ENCODE measurements at regions not wholly inside any gene's neighbourhood (a gene's known extent, or its start where the extent isn't known, plus 50 kb on each side); places are given as distances from the start of the nearest gene placed in this dataset.
"Not testable (repeated sequence)": the region's sequence is repeated elsewhere in the genome, so short reads cannot be mapped to it uniquely, and the experiment has no call there.

DNA sequence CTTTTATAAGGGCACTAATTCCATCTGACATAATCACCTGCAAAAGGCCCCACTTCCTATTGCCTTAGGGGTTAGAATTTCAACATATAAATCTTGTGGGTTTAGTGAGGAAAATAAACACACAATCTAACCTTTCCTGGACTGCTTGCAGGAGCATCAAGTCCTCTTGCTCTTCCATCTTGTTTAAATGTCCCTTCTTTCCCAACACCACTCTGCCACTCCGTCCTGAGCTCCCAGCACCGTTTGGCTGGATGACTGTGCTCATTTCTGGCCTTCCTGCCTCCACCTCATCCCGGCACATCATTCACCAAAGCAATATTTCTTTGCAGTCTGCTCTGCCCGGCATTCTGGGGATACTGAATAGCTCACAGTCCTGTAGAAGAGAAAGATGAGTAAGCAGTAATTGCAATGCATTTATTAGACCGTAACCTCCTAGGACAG is 247.8 kb downstream of the BCL2 start:
- no peak for DNase-seq

DNA sequence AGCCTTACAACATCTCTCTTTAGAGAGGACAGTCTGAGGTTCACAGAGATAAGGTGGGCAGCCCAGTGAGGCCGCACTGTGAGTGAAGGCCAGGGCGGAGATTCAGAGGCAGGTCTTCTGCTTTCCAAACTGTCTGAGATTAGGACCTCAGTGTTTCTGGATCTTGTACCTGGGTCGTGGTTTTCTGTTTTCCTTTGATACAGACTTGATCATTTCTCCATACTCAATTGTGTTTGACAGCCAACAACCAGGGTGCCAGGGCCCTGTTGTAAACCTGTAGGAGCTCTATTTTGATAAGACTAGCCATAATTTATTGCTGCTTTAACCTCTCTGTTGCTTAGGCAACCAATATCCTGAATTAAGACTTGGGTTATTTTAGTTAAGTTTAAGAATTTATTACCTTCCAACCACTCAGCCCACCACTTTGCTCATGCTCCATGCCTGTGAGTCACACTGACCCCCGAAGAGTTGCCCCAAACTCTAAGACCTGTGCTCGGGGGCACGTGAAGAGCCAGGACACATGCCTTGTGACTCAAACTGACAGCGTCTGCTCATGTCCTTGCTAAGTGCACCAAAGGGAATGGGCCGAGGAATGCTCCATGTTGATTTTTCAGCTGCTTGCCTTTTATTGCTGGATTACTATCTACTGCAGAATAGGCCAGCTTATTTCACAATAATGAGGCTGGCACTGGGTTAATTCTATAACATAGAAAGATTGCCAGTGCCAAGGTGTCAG is 248.6 kb downstream of the BCL2 start:
- no peak for DNase-seq

DNA sequence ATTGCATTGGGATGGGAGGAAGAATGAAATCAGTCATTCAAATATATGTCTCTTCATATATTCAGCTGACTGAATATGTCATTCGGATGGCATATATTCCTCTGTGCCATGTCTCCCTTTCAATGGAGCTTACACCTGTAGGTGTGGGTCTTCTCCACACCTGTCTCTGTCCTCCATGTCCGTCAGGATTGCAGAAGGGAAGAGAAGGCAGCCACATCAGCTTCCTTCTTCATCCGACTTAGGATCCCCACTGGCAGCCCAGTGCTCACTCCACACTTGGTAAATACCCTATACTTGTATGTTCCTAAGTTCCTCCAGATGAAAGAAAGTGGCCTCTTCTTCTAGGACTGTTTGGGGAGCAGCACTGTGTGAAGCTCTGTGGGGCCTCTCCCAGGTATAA is 250.1 kb downstream of the BCL2 start:
- DNase-seq = no peak

DNA sequence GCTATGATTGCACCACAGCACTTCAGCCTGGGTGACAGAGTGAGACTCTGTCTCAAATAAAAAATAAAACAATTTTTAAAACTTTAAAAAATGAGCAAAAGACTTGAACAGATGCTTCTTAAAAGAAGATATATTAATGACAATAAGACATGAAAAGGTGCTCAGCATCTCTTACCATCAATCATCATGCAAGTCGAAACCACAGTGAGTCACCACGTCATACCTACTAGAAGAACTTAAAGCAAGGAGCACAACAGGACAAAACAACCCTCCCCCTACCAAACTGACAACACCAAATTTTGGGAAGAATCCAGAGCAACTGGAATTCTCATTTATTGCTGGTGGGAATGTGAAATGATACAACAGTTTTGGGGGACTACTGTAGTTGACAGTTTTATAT is 251.6 kb downstream of the BCL2 start:
- no peak for DNase-seq

DNA sequence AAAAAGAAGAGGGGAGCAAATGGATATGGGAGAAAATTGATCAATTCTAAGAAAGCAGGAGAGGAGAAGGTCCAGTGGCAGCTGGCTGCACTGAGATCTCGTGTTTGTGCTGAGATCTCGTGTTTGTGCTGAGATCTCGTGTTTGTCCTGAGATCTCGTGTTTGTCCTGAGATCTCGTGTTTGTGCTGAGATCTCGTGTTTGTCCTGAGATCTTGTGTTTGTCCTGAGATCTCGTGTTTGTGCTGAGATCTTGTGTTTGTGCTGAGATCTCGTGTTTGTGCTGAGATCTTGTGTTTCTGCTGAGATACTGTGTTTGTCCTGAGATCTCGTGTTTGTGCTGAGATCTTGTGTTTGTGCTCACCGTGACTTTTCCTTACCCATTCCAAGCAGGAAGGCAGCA is 254.4 kb downstream of the BCL2 start:
- no peak for DNase-seq

DNA sequence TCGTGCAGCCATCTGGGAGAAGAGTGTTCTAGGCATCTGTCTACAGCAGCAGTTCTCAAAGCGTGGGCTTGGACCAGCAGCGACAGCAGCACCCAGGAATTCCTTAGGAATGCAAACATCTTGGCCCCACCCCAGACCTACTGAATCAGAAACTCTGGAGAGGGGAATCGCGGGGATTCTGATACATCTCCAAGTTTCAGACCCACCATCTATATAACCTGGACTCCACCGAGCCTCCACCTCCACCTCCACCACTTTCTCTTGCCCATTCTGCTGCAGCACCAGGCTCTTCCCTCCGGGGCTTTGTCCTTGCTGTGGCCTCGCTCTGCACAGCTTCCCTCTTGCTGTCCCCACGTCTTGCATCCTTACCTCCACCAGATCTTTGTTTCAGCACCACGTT is 256.4 kb downstream of the BCL2 start:
- no peak for DNase-seq

DNA sequence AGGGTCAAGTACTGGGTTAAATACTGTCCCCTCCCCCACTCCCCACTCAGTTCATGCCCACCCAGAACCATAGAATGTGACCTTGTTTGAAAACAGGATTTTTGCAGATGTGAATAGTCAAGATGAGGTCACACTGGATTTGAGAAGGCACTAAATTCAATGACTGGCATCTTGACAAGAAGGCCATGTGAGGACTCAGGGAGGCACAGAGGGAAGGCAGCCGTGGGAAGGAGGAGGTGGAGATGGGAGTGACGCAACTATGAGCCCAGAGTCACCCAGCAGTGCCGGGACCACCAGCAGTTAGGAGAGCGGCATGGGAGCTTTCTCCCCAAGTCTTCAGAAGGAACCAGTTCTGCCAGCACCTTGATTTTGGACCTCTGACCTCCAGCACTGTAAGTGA is 257.3 kb downstream of the BCL2 start:
- DNase-seq = no peak

DNA sequence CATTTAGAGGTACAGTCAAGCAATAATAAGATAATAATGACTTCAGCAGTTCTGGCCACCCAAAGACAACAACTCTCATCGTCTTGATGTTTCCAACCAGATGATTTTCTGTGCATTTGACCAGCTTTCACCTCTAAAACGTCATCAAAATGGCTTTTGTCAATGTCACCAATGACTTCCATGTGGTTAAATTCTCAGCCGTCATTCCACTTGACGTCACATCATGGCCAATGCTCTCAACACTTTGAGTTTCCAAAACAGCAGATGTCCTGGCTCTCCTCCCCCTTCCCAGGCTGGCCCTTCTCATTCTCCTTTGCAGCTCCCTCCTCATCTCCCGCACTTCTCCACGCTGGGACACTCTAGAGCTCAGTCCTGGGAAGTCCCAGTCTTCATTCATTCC is 258.3 kb downstream of the BCL2 start:
- no peak for DNase-seq

DNA sequence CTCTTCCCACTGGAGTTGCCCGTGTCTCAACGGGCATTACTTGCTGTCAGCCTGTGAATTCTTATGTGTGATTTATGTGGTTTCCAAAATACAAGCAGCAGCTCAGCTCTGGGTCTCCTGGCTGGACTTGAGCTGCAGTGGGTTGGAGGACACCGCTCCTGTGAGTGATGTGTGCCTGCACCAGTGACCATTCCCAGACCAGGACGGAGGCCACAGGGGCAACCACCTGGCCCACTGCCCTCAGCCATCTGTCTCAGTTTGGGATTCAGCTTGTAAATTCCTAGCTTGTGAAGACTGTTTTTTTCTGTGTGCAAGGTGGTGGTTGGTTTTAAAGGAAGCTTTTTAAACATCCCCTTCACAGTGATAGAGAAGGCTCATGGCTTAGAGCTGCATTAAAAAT is 261.0 kb downstream of the BCL2 start:
- DNase-seq = no peak

DNA sequence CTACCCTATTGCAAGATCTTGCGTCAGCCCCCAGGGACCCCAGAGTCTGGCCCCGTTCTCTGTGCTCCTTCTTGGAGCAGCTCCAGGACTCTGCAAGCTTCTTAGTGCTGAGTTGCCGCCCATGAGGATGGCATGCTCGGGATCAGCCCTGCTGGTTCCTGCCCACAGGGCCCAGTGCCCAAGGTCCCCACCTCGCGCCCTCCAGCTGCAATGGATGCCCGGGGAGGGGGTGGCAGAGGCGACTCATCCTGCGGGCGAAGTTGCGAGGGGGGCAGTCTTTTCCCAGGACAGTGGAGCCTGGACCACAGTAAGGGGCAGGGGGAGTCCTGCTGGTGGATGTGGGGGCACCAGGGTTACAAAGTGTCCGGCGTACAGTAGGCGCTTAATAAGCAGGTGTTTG is 261.9 kb downstream of the BCL2 start:
- no peak for DNase-seq

DNA sequence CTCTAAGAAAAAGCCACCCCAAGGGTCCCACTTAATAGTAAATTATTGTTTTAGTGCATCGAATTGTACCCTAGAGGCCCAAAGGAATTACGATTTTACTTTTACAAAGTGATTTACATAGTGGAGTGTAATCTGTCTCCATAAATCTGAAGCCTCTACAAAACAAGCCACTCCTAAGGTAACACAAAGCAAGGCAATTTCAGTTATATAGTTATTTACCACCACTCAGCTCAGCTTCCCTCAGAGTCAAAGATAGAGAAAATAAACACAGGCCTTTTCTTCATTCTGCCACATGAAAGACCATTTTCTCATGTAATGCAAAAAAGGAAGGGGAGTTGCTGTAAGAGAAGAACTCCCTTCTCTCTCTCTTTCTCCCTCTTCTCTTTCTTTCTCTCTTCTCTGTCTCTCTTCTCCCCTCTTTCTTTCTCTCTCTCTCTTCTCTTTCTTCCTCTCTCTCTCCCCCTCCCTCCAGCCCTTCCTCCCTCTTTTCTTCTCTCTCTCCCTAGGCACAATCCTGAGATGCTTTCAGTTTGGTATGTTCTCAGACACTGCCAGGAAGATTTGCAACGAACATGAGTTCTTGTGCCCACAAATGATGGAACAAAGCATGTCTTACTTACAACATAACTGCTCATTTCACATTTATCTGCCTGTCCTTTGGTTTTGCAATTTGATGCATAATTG is 264.5 kb downstream of the BCL2 start:
- no peak for DNase-seq

DNA sequence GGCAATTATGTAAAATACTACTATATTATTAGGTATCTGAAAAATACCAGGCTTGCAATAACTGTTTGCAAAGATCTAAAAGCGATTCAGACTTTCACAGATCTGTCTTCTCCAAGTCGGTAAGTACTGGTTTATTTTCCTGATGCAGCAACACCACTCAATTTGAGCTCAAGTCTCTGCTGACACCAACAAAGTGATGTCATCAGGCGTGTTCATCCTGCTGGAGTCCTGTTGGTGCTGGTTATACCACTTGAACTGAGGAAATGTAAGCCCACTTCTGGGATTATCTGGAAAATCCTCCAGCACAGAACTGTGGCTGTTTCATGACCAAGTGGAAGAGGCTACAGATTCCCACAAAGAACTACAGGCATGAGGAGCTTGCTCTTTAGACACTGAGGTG is 267.6 kb downstream of the BCL2 start:
- DNase-seq = no peak

DNA sequence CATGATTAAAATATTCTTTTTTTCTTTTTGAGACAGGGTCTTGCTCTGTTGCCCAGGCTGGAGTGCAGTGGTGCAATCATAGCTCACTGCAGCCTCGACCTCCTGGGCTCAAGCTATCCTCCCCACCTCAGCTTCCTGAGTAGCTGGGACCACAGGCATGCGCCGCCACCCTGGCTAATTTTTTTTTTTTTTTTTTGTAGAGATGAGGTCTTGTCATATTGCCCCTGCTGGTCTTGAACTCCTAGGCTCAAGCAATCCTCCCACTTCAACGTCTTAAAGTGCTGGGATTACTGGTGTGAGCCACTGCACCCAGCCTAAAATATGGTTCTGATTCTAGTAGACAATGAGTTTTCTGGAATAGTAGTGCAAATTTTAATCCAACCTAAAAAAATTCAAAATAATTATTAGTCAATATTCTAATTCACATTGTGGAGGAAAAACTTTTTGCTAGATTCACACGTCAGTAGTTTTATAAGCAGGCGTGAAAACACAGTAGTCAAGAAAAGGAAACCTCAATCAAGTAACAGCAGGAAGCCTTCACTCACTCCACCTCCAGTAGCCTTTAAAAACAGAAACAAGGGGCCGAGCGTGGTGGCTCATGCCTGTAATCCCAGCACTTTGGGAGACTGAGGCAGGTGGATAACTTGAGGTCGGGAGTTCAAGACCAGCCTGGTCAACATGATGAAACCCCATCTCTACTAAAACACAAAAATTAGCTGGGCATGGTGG is 268.7 kb downstream of the BCL2 start:
- DNase-seq = not testable (repeated sequence)

DNA sequence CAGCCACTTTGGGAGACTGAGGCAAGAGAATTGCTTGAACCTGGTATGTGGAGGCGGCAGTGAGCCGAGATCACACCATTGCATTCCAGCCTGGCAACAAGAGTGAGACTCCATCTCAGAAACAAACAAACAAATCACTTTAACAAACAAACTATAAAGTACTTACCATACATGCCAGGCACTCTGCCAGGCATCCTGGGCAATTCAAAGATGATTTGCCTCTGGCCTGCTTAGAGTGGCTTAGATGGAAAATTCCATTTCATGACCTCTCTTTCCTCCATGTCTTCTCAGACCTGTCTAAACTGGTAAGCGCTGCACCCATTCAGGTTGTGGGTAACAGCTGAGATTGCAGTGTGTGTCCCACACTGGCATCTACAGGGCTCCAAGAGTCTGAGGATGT is 273.2 kb downstream of the BCL2 start:
- DNase-seq = peak; percentile 15

DNA sequence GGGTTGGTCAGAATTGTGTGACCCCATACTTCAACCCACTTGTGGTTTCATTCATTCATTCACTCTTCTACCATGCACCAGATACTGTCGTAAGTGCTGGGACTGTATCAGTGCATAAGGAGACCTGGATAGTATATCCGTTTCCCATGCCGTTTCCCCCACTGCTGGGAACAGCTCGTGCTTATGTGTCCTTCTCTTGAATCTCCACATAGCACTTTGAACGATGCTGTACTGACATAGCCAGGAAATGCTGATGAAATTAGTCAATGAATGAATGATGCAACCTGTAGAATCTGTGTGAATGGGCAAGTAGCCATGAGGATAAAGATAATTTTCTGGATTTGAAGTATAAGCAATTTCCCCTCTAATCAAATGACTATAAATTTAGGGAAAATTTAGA is 276.1 kb downstream of the BCL2 start:
- DNase-seq = no peak

DNA sequence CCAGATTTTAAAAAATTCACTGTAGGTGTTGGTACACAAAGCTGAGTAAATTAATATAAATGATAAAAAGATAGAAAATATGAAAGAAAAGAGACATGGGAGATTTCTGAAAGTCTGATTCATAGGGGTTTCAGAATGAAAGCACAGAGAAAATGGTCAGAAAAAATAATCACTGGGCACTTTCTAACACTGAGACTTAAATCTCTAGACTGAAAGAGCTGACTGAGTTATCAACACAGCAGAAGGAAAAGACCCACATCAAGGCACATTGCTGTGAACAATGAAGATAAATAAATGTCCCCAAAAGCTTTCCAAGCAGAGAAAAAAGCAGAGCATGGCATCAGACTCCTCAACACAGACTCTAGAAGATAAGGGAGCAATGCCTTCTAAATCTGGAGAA is 277.2 kb downstream of the BCL2 start:
- DNase-seq = no peak

DNA sequence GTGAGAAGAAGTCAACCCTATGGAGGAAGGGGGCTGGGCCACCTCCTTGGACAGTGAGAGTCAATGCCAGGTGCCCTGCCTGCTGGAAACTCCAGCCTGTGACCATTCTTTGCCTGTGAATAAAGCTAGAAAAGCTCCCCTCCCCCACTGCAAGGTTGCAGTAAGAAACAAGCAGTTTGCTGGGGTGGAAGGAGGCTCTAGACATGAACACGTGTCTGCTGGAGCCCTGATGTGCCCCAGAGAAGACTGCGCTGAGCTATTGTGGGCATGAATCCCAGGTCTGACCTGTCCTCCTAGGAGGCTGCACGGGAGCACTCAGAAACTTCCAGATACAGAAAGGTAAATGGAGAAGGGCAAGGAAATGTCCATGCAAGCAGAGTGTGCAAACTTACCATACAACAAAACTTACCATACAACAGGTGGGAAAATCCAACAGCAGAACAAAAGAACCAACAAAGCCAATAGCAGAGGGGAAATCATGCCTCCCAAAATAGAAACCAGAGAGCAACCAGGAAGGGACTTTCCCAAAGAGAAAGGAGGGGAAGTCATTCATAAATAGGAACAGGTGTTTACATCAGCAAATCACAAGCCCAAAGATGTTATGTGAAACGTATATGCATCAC is 278.7 kb downstream of the BCL2 start:
- DNase-seq = no peak

DNA sequence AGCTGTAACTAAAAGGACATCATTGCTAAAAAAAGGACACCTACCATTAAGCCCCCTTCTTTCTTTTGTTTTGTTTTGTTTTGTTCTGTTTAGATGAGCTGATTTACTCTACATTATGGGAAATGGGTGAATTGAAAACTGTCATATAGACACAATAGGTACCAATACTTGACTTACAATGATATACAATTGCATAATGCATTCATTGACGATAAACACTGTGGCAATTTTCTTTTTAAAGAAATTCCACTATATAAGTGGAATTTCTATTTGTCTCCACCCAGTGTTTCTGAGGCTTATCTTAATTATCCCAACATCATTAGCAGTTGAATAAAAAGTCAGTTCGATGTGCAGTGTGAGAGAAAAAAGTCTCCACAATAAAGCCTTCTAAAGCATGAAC is 282.1 kb downstream of the BCL2 start:
- DNase-seq = no peak

DNA sequence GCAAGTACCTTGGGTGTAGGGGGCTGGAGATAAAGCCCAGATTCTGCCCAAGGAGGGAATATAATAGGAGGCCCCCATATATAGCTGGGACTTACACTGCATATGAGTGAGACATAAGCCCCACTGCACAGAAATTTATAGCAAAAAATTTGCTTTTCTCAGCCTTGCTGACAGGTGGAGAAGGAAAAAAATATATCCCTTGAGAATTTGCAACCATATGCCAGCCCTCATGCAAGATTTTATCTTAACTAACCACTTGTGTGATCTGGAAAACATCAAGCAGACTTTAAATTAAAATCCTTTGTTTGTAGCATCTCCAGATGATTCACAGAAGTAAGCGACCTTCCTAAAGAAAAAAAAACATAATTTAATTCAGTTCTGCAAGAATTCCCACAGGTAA is 288.2 kb downstream of the BCL2 start:
- no peak for DNase-seq

All from DMS79 treated with DMSO at 0.1 percent for 48 hours (cell line).